GM21825 (cell line): ENCODE measurements at regions not wholly inside any gene's neighbourhood (a gene's known extent, or its start where the extent isn't known, plus 50 kb on each side); places are given as distances from the start of the nearest gene placed in this dataset.
"Not testable (repeated sequence)": the region's sequence is repeated elsewhere in the genome, so short reads cannot be mapped to it uniquely, and the experiment has no call there.

Experiments
- ATAC-seq: cut with Tn5 transposase; IDR thresholded peaks from one replicate; pipeline ENCODE4 v1.9.1; 2021; ENCODE audit warnings: mild to moderate bottlenecking, moderate library complexity; ENCODE audit not compliant: unreplicated experiment

DNA sequence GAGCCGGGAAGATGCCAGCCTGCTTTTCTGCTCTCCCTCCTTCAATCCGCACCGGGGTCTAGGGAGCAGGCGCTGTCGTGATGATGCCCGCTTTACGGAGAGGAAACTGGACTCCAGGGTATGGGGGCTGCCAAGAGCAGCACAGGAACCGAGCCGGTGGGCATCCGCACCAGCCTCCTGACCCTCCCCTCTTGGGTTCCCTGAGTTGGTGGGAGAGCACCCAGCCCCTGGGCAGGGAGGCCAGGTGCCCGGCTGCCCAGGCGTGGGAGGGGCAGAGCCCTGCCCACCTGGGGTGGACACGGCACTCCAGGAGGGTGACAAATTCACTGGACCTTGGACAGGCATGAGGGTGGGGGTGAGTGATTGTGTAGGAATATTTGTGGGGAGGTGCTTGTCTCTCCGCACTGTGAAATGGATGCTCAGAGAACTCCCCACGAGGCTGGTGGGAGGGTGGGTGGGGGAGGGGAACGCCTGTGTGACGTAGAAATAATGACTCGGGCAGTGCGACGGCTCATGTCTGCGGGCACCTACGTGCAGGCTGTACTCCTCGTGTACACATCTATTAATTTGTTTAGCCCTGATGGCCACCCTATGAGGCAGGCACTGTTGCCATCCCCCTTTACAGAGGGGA lies 173.4 kb downstream of the BMP7 start:
- no peak for ATAC-seq

DNA sequence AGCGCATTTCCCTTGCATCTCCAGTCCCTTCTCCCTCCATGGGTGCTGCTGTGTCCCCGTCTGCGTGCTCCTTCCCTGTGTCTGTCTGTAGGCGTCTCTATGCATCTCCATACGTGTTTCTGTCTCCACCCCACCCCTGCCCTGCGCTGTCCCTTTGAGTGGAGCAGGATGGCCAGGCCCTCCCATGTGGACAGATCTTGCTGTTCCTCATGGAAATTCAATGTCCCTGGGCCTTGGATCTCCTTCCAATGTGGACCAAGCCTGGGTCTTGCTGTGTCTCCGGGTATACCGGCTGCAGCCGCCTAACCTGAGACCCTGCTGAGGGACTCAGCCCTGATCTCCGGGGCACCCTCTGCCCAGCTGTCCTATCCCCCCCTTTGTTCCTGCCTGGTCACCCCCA lies 172.7 kb downstream of the BMP7 start:
- no peak for ATAC-seq

DNA sequence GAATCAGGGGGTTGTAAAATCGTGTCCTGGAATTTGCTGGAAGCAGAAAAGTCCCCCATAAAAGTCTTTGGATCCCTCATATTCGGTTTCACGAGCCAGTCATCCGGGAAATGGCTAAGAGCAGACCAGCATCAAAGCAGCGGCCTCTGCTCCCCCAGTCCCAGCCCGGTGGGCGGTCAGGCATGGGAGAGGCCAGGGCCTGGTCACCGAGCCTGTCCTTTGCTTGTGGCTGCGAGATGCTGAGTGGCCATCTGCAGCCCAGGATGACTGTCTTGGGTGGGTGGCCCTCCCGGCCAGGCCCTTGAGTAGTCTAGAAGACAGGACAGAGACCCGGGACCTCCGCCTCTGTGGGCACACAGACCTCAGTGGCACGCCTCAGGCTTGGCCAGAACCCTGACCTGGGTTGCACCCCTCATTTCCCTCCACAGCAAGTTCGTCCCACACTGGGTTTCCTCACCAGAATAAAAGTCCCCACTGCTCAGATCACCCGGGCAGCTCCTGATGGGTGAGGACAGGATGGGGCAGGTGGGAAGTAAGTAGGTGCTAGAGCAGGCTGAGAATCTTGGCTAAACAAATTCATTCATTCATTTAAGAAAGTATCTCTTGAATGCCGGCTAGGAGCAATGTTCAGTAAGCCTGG lies 172.1 kb downstream of the BMP7 start:
- ATAC-seq, result no peak

DNA sequence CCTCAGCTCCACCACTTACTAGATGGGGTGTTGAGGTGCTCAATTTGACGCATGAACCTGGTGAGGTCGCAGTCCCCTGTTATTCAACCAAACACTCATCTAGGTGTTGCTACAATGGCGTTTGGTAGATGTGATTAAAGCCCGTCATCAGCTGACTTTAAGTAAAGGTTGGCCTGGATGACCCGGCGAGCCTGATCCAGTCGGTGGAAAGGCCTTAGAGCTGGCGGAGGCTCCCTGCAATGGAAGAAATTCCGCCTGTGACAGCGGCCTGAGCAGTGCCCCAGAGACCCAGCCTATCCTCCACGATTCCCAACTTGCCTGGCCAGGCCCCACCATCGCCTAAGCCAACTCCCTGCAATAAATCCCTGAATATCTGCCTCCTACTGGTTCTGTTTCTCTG lies 171.4 kb downstream of the BMP7 start:
- ATAC-seq, result no peak

DNA sequence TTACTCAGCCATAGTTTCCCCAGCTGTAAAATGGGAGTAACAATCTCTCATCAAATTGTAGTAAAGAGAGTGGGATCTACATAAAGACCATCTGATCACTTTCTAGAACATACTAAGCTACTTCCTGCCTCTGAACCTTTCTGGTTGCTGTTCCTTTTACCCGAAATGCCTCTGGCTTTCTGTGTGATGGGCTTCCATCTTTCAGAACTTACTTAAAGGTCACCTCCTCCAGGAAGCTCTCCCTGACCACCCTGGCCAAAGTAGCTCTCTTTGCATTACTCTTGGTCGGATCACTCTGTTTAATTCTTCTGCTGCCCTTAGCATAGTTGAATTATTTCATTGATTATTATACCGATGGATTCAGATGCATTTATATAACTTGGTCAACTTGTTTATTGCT lies 171.0 kb downstream of the BMP7 start:
- no peak for ATAC-seq

DNA sequence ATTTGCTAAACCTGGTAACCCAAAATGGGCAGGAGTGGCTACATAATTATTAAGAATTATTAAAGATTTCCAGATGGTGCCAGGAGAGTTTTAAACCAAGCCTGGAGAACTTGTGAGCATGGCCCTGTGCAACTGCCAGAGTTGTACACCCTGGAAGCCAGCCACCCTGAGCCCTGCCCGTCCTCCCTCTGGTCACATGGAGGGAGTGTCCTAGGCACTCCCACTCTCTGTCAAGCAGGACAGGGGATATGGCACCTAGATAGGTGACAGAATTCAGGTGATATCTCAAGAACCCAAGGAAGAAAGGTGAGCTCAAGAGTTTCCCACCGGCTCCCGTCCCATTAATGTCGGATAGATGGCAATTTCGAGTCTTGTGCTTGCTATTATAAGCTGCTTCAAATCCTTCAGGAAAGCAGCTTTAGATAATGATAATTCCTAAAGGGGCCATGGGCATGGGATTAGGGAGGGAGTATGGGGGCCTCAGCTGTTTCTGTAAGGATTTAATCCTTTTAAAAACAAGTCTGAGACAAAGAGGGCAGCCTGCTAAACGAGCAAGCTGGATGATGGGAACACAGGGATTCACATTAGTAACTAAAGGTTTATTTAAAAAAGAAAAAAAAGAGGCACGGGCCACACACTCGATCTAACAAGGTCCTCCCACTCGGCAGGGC lies 169.1 kb downstream of the BMP7 start:
- no peak for ATAC-seq

DNA sequence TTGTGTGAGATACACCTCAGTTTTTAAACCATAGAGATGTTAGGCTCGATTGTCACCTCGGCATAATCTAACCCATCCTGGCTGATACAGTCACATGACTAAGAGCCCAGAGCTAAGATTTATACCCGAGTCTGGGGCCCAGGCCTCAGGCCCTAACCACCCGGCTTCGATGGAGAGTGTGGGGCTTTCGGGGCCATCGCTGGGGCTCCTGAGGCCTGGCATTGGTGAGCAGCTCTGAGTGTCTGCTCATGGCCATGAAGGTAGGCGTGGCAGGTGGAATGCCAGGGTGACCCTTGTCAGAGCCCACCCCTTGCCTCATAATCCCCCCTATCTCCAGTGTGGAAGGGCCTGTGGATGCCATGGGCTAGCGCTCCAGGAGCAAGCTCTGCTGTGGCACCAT lies 164.3 kb downstream of the BMP7 start:
- ATAC-seq, result no peak

DNA sequence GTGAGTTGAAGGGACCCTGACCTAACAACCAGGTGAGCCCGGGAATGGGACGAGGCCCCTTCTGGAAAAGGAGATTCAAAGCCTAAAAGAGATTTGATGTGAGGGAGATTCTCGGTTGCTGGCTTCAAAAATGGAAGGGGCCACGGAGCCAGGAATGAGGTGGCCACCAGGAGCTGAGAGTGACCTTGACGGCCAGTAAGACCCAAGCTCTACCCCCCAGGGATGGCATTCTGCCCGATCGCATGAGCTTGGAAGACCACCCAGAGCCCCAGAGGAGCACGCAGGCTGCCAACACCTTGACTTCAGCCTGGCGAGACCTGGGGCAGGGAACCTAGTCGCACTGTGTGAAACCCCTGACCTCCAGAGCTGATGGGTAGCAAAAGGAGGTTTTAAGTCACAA lies 163.9 kb downstream of the BMP7 start:
- no peak for ATAC-seq

DNA sequence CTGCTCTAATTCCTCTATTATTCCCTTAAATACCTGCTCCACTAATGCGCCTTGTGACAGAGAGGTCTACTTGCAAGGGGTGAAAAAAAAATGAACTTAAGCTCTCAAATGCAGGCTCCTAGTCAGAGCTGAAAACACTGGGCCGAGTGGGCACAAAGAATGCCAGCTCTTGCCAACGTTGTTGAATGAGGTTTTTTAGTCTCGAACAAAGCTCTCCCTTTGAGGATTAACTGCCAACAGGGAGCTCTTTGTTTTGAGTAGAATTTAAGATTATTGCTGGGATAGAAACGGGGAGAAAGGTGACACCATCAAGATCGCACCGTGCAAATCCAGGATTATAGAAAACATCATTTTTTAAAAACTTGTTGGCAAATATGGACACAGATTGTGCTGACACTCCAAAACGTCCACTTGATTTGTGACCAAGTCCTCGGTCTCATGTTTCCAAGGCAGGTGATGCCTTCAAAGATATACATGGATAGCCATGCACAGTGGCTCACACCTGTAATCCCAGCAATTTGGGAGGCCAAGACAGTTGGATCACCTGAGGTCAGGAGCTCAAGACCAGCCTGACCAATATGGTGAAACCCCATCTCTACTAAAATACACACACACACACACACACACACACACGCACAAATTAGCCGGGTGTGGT lies 163.2 kb downstream of the BMP7 start:
- ATAC-seq, result no peak

DNA sequence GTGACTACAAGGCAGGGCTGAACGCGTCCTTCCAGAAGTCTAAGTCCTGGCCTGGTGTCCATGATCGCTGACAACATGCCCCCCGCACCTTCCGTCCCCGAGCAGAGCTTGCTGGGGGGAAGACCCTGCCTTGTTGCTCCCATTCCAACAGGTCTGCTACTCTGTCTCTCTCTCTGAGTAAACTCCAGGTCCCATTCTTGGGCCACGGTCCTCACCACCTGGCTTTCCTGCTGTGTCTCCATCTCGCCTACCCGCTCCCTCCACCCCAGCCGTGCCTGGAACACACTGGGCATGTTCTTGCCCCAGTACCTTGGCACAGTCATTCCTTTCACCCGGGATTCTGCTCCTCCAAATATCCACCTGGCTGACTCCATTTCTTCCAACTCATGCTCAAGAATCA lies 162.3 kb downstream of the BMP7 start:
- ATAC-seq, result no peak

DNA sequence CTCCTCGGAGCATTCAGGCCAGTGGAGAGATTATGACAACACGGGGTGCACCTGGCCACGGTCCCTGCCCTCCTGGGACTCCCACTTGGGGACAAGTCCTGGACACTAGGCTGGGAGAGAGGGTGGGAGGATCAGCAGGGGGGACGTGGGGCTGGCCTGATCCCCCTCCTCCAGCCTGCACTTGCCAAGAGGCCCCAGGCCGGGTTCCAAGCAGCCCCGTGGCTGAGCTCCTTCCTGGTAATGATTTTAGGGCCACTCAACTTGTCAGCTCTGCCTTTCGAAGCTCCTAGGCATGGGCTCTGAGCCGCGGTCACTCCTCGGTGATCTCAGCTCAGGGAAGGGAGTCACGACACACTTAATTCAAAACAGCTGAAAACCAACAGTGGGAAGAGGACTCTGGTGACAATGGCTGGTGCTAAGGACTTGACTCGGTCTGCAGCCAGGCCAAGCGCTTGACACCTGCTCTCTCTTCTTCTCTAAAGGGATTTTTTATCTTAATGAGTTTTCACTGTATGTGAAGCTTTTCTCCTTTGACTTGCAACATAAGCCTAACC lies 161.7 kb downstream of the BMP7 start:
- no peak for ATAC-seq

DNA sequence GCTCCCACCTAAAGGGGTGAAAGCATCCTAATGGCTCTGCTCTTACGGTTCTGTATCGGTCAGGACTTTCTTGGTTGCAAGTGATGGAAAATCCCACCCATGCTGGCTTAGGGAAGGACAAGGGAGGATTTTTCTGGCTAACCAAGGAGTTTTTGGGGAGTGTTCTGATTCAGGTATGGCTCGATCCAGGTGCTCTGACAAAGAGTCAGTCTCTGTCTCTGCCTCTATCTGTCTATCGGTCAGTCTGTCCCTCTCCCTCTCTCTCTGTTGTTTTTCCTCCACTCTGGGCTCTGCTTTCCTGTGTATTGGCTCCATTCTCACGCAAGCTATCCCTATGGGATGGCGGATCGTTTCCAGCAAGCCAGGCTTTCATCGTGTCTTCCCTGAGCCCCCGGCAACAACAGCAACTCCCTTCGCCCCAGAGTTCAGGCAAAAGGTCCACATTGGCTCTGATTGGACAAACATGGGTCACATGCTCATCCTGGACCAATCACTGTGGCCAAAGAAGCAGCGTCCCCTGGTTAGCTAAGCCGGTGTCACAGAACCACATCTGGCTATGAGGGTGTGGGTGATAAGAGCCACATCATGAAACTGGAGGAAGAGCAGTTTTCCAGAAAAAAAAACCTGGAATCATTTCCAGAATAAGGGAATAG lies 160.3 kb downstream of the BMP7 start:
- no peak for ATAC-seq

DNA sequence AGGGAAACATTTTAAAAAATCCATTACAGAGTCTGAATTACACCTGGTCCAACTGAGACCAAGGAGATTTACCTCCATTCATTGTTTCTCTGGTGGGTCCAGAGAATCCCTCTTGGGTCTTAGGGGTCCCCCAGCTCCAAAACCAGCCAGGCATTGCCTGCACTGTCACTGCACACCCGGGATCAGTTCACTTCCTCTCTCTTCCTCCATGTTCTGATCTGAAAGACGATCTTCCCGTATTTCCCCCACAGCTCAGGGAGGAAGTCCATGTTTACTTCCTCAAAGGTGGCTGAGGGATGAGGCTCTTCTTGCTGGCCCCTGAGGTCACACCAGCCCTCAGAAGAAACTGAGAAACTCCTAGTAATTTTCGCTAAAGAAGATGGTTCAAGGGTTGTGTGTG lies 159.7 kb downstream of the BMP7 start:
- ATAC-seq, result no peak

DNA sequence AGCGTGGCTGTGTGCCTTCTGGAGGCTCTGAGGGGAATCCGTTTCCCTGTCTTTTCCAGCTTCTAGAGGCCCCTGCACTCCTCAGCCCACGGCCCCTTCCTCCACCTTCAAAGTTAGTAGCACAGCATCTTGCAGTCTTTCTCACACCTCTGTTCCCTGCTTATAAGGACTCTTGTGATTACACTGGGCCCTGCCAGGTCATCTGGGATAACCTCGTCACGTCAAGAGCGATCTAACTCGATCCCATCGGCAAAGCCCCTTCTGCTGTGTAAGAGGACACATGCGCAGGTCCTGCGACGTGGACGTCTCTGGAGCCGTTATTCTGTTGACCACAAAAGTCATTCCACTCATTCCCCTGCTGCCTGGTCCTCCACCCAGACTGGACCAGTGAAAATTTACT lies 159.2 kb downstream of the BMP7 start:
- no peak for ATAC-seq

DNA sequence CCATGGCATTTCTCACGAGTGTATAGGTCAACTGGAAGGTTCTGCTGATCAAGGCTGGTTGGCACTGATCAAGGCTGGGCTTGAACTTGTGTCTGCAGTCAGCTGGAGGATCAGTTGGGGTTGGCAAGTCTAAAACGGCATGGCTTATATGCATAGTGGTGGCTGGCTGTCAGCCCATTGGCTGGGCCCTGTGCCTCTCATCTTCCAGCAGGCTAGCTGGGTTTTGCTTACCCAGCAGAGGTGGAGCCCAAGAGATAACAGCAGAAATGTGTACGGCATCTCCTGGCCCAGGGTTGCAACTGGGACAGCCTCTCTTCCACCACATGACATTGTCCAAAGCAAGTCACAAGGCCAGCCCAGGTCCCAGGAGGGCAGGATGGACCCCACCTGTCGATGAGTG lies 158.2 kb downstream of the BMP7 start:
- no peak for ATAC-seq

DNA sequence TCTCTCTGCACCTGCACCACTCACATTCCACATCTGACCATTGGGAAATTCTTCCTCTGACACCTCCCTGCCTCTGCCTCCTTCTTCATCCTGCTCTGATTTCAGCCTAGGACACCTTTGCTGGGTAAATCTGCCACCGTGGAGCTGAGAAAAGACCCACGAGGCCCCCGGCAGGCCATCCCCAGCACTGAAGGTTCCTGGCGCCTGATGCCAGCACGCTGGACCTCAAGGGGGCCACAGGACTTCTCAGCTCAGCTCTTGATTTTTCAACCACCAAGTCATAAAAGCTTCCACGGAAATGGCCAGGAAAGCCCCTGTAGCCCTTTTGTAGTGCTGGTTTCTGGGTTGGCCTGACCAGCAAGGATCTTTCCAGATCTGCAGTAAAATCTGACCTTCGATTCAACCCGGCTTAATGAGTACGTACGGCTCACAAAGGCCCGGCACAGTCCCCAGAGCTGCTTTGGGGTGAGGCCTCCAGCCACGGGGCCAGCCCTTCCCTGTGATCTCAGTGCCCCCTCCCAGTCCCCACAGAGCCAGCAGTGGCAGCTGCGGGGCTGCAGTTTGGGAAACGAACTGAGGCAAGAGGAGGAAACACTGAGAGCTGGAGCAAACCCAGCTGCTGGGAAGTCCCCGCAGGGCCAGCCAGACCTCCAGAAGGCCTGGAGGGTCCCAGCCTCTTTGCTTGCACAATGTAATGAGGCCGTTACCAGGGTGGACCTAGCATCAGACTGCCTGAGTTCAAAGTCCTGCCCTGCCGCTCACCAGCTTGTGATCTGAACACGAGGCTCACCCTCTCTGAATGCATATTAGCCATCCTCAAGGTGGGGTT lies 157.5 kb downstream of the BMP7 start:
- no peak for ATAC-seq

DNA sequence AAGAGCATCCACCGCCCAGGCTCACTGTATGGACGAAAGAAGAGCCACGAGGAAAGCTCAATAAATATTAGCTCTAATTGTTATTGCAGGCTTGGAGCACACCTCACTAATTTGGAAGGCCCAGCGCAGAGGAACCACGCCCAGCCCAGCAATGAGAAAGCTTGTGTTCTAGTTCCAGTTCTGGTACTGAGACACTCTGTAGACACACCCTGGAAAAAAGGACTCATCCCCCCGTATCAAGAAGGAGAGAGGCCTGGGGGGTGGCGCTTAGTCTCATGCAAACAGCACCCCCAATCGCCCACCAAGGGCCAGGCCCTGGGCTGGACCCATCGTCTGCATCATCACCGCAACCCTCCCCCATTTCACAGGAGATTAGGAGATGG lies 156.9 kb downstream of the BMP7 start:
- no peak for ATAC-seq

DNA sequence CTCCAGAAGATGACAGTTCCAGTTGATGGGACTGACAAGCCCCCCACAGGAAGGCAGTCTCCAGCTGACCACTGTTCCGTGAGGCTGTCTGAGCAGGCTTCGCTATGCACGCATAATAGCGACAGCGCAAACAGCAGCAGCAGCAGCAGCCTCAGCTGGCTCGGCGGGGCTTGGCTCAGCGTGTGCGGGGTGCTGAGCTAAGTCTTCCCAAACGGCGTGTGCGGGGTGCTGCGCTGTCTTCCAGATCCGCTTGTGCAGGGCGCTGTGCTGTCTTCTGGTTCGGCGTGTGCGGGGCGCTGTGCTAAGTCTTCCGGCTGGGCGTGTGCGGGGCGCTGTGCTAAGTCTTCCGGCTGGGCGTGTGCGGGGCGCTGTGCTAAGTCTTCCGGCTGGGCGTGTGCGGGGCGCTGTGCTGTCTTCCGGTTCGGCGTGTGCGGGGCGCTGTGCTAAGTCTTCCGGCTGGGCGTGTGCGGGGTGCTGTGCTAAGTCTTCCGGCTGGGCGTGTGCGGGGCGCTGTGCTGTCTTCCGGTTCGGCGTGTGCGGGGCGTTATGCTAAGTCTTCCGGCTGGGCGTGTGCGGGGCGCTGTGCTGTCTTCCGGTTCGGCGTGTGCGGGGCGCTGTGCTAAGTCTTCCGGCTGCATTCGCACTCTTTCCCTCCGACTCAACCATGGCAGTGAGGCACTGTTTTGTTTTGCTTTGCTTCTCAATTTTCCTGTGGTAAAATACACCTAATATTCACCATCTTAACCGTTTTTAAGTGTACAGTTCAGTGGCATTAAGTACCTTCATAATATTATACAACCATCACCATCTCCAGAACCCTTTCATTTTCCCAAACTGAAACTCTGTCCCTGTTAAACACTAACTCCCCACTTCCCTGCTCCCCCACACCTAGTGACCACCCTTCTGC lies 156.1 kb downstream of the BMP7 start:
- ATAC-seq, result not testable (repeated sequence)

DNA sequence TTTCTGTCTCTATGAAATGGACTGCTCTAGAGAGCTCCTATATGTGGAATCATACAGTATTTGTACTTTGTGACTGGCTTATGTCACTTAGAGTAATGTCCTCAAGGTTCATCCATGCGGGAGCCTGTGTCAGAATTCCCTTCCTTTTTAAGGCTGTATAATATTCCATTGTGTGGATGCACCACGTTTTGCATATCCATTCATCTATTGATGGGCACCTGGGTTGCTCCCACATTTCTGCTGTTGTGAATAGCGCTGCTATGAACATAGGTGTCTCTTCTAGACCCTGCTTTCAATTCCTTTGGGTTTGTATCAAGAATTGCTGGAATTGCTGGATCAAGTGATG lies 155.4 kb downstream of the BMP7 start:
- ATAC-seq, result no peak
